Embryonic facial prominence (tissue), 1 donor: ENCODE measurements at regions not wholly inside any gene's neighbourhood (a gene's known extent, or its start where the extent isn't known, plus 50 kb on each side); places are given as distances from the start of the nearest gene placed in this dataset.

Experiments used
- DNase-seq: peaks from one replicate; pipeline ENCODE4 v3.0.0-alpha.2; 2016; ENCODE audit errors: extremely low spot score

GRCh38 chr4:43782391-43782790 lies 666.2 kb downstream of the KCTD8 start:
- no peak for DNase-seq

DNA sequence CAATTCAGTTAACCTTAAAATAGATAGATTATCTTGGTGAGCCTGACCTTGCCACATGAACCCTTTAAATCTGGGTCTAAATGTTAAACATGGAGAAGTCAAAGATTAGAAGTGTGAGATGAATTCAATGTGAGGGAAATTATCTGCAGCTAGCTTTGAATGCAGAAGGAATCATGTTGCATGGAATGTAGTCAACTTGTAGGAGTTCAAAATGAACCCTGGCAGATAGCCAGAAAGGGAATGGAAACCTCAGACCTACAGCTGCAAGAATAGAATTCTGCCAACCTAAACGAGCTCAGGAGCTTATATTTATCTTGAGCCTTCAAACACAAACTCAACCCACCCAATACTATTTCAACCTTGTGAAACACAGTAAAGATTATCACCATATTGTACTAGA lies 632.5 kb downstream of the KCTD8 start:
- no peak for DNase-seq

DNA sequence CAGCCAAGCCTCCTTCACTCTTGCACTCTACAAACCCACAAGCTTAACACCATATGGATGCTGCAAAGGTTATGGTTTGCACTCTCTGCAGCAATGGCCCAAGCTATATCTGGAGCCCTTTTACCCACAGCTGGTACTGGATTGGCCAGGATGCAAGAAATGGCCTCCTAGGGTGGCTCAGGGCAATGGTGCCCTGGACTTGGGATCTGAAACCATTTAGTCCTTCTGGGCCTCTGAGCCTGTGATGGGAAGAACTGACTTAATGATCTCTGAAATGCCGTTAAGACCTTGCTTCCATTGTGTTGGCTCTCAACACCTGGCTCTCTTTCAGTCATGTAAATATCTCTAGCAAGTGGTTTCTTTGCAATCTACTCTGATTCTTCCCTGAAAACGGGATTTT lies 626.0 kb downstream of the KCTD8 start:
- no peak for DNase-seq

DNA sequence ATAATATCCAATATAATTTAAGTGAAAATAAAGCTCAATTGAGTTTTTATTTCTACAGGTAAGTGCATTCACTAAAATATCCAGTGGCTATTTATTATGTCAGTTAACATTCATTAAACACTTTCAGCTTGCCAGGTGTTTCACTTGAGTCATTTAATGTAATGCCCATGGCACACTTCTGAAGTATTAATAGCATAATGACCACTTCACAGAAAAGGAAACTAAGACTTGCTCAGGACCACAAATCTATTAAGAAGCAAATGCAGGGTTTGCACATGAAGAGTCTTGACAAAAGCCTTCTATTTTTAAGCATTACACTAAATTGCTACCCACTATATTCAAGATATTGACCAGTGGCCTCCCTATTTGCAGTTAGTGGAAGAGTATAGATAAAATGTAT lies 612.7 kb downstream of the KCTD8 start:
- no peak for DNase-seq

DNA sequence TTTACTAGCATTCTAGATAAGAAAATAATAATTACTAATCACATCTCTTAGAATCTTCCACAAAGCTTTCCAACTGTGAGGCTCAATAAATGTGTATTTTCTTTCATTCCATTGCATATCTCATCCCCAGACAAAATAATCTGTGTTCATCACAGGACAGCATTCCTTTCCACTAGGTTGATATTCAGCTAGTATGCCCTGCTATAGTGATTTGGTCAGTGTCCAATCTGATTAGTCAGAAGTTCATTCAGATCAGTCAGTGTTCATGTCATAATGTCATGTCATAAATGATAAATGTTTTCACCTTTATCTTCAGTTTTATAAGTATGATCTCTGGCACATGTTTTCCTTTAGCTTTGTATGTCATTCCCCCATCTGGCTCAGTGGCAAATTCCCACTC lies 611.4 kb downstream of the KCTD8 start:
- no peak for DNase-seq

DNA sequence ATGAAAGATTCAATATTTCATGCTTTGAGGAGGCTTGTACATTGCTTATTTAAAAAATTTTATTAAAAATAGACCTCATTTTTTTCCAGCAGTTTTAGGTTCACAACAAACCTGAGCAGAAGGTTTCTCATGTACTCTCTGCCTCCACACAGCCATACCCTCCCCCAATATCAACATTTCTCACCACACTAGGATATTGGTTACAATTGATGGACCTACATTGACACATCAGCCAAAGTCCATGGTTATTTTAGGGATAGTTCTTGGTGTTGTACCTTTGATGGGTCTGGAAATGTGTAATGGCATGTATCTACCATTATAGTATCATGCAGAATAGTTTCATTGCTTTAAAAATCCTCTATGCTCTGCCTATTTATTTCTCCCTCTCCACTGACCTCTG lies 611.0 kb downstream of the KCTD8 start:
- no peak for DNase-seq

DNA sequence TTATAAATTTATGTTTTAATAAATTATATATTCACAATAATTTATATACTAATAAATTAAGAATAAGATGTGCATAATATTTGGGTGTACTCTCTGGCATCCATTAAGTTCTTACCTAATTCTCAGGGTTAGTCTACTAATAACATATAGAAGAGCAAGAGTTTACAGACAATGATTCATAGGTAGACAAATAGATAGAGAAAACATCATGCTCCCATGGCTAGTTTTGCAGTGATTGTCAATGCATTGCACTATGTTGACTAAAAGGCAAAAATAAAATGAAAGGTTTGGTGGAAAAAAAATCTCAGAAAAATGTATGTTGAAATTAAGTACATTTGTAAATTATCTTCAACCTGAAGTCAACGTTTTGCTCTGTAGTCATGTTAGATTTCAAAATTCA lies 606.0 kb downstream of the KCTD8 start:
- DNase-seq = no peak

- DNase-seq = no peak
These were observed 605.1 kb downstream of the KCTD8 start for GRCh38 chr4:43843501-43843900.

- no peak for DNase-seq
These were observed 602.5 kb downstream of the KCTD8 start for GRCh38 chr4:43846111-43846587.

DNA sequence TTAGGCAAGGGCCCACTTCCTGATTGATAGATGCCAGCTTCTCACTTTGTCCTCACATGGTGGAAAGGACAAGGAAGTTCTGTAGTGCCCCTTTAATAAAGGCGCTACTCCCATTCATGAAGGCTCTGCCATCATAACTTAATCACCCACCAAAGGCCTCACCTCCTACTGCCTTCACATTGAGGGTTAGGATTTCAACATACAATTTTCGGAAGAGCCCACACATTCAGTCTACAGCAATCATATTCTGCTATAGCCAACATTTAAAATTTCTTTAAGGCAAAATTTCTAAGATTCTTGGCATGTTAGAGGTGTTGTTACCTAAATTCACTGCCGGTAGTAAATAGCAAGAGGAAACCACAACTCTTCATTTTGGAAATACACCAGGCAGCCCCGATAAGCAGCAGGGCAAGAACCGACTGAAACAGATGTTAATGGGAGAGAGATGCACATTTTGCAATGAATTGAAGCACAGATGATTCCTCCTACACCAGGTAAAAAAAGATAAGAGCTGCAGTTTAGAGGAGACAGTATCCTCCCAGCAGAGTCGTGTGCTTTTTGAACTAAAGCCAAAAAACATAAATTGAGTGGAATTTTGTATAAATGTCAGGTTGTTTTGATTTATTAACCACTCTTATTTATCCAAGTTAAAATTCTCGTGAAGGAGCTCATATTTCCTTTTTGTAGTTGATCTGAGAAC lies 594.9 kb downstream of the KCTD8 start:
- no peak for DNase-seq

DNA sequence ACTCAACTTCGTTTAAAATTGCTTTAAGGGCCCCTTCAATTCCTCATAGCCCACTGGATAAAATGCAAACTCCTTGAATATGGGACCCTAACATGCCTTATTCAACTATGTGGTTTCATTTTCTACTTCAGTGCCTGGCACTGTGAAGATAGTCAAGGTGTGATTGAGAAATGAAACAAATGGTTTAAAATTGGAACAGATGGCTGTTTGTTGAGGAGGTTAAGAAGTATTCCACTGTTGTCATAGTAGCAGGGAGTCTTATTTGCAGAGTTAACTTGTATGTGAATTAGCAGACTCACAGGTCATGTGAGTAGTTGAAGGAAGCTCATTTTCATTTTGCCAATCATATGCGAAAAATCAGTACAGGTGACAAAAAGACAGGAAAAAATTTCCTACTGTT lies 593.3 kb downstream of the KCTD8 start:
- no peak for DNase-seq

GRCh38 chr4:43864616-43865146 lies 583.9 kb downstream of the KCTD8 start:
- DNase-seq = no peak

DNA sequence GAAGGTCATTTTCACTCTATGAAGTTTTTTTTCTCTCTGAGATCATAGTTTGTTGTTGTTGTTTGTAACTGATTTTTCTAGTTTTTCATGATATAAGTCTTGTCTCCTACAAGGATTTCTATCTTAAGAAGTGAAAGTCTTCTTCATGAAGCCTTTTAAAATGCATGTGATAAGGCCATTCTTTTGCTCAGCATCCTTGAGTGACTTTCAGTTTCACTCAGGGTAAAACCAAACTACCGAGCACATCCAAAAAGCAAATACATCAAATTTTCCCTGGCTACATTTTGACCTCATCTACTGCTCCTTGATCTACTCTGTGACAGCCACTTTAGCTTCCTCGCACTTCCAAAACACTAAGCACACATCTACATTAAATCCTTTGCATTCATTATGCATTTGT lies 580.7 kb downstream of the KCTD8 start:
- DNase-seq = no peak

- no peak for DNase-seq
These were observed 573.0 kb downstream of the KCTD8 start for GRCh38 chr4:43875655-43876054.

GRCh38 chr4:43882470-43882869 lies 566.1 kb downstream of the KCTD8 start:
- no peak for DNase-seq

DNA sequence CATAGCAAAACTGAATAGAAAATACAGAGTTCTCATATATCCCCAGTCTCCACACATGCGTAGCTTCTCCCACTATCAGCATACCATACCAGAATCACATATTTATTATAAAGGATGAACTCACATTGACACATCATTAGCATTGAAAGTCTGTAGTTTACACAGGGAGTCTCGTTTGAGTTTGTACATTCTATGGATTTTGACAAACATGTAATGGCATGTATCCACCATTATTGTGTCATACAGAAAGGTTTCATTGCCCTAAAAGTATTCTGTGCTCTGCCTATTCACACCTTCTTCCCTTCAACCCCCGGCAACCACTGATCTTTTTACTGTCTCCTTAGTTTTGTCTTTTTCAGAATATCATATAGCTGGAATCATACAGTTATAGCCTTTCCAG lies 562.4 kb downstream of the KCTD8 start:
- no peak for DNase-seq

- no peak for DNase-seq
These were observed 549.8 kb downstream of the KCTD8 start for GRCh38 chr4:43898836-43899235.

- DNase-seq = no peak
These were observed 545.2 kb downstream of the KCTD8 start for GRCh38 chr4:43903456-43903855.

DNA sequence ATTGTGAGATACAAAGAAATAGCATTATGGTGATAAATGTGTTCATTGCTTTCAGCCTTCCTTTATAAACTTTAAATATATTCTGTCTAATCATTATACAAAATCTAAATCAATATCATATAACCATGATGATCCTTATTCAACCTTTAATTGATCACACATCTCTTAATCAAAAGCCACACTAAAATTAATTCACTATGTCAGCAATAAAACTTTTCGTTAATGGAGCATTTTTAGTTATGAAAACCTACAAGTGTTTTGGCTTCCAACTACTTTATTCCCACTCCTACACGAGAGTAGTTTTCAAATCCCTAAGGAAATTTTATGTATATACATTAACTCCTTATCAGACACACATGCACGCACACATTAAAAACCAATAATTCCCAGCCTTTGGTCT lies 530.2 kb downstream of the KCTD8 start:
- DNase-seq = no peak

- DNase-seq = no peak
These were observed 516.2 kb downstream of the KCTD8 start for GRCh38 chr4:43932448-43932847.

GRCh38 chr4:43943998-43944397 lies 504.6 kb downstream of the KCTD8 start:
- DNase-seq = no peak

DNA sequence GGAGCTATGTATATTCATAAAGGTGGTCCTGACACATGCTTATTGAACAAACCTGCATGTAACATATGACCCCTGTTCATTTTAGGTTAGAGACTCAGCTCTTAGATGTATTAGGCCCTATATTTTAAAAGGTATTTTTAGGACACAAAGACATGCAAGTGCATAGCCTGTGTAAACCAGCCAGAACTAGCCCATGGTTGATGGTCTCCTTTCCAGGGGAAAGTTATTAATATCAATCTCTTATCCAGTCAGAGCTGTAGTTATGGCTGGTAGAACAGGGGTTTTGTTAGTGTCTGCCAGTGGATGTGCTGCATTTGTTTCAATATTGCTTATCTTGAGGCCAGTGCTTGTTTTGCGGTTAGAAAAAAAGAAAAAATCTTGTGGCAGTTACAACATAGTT lies 488.6 kb downstream of the KCTD8 start:
- no peak for DNase-seq

- DNase-seq = no peak
These were observed 480.6 kb downstream of the KCTD8 start for GRCh38 chr4:43968011-43968410.

DNA sequence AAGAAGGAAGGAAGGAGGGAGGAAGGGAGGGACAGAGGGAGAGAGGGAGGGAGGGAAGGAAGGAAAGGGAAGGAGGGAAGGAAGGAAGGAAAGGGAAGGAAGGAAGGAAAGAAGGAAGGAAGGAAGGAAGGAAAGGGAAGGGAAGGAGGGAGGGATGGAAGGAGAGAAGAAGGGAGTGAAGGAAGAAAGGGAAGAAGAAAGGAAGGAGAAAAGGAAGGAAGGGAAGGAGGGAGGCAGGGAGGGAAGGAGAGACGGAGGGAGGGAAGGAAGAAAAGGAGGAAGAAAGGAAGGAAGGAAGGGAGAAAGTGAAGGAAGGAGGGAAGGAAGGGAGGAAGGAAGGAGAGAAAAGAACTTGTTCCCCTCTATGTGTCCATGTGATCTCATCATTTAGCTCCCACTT lies 465.0 kb downstream of the KCTD8 start:
- no peak for DNase-seq
